Transverse colon (tissue), 3 donors: ENCODE measurements at regions not wholly inside any gene's neighbourhood (a gene's known extent, or its start where the extent isn't known, plus 50 kb on each side); places are given as distances from the start of the nearest gene placed in this dataset.

ENCODE experiments used
- CTCF ChIP-seq, 5 experiments: fragments of 200-600 bp in 3 of 5; fragments of 450-650 bp in 2 of 5; sonication (generic) in 3 of 5; IDR thresholded peaks; 1 replicate in 2 of 5; 2 replicates in 3 of 5; pipeline ENCODE4 v1.5.1; 2016 to 2017; ENCODE audit warnings: antibody characterized with exemption in 5 of 5, inconsistent platforms in 3 of 5, mild to moderate bottlenecking in 2 of 5, moderate library complexity in 1 of 5
- POLR2A ChIP-seq: fragments of 450-650 bp; IDR thresholded peaks from one replicate; pipeline ENCODE4 v1.6.1; 2016; ENCODE audit warnings: antibody characterized with exemption, mild to moderate bottlenecking, moderate library complexity

DNA sequence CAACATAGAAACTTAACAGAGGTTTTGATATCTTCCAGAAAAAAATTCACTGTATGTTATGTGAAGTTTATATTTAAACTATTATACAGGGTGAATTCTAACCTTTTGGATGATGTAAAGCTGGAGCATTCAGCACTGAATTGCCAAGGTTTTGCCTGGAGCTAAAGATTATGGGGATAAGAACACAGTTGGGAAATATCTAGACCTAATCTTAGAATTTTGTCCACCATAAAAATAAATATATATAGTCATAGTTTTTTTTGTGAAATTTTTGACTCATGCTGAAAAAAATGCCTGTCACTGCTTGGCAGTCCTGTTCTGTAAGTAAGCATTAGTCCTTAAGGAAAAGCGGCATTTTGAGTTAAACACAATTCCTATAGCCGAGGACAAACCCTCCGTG is 339.3 kb upstream of the TMEFF2 start:
- TF ChIP-seq POLR2A, result no peak
- no peak for TF ChIP-seq CTCF (IDR thresholded peaks at IDR 0.05)
